Smooth muscle cell (in vitro differentiated cells): ENCODE measurements at regions not wholly inside any gene's neighbourhood (a gene's known extent, or its start where the extent isn't known, plus 50 kb on each side); places are given as distances from the start of the nearest gene placed in this dataset.
"Not testable (repeated sequence)": the region's sequence is repeated elsewhere in the genome, so short reads cannot be mapped to it uniquely, and the experiment has no call there.

ENCODE experiments used
- DNase-seq: peaks from one replicate; lab custom pipeline; 2025; ENCODE audit not compliant: unreplicated experiment; lab: John Stamatoyannopoulos, UW
- H2AFZ ChIP-seq: fragments of 200-600 bp; sonication (generic); 2 replicates; pipeline ENCODE4 v1.6.0; 2016; ENCODE audit warnings: antibody characterized with exemption, low read depth, mild to moderate bottlenecking
- H3F3A ChIP-seq: fragments of 200-600 bp; sonication (generic); 2 replicates; pipeline ENCODE4 v1.6.0; 2017; ENCODE audit warnings: antibody characterized with exemption, low read depth
- H3K27ac ChIP-seq: fragments of 200-600 bp; sonication (generic); 2 replicates; pipeline ENCODE4 v1.5.1; 2016; ENCODE audit warnings: low read depth, mild to moderate bottlenecking
- H3K27me3 ChIP-seq: fragments of 200-600 bp; sonication (generic); 2 replicates; pipeline ENCODE4 v1.6.1; 2016; ENCODE audit warnings: low read depth, mild to moderate bottlenecking
- H3K36me3 ChIP-seq: fragments of 200-600 bp; sonication (generic); 2 replicates; pipeline ENCODE4 v1.5.1; 2016; ENCODE audit warnings: low read depth
- H3K4me1 ChIP-seq: fragments of 200-600 bp; sonication (generic); 2 replicates; pipeline ENCODE4 v1.5.1; 2016; ENCODE audit warnings: low read depth
- H3K4me2 ChIP-seq: fragments of 200-600 bp; sonication (generic); 2 replicates; pipeline ENCODE4 v1.6.0; 2016; ENCODE audit warnings: mild to moderate bottlenecking
- H3K4me3 ChIP-seq: fragments of 200-600 bp; sonication (generic); 2 replicates; pipeline ENCODE4 v1.5.1; 2016; ENCODE audit warnings: mild to moderate bottlenecking
- H3K79me2 ChIP-seq: fragments of 200-600 bp; sonication (generic); 2 replicates; pipeline ENCODE4 v1.6.0; 2016; ENCODE audit warnings: low read depth, mild to moderate bottlenecking
- H3K9ac ChIP-seq: fragments of 200-600 bp; sonication (generic); 2 replicates; pipeline ENCODE4 v1.6.0; 2016; ENCODE audit warnings: low read depth
- H3K9me3 ChIP-seq: fragments of 200-600 bp; sonication (generic); replicated peaks from 2 replicates; pipeline ENCODE4 v1.5.1; 2016; ENCODE audit warnings: low read depth
- H4K20me1 ChIP-seq: fragments of 200-600 bp; sonication (generic); 2 replicates; pipeline ENCODE4 v1.6.0; 2016; ENCODE audit warnings: low read depth
- CTCF ChIP-seq: fragments of 200-600 bp; sonication (generic); IDR thresholded peaks from 2 replicates; pipeline ENCODE4 v1.5.1; 2017; ENCODE audit warnings: borderline replicate concordance, mild to moderate bottlenecking, antibody characterized with exemption; ENCODE audit not compliant: insufficient read depth, poor library complexity, severe bottlenecking
- WGBS: methylation state at CpG from one replicate; pipeline ENCODE4 v1.1.7; 2016; ENCODE audit warnings: low lambda C conversion rate; 5-methylcytosine and 5-hydroxymethylcytosine counted together

GRCh38 chrX:121374471-121374870 lies 327.1 kb downstream of the GLUD2 start:
- TF ChIP-seq CTCF: no peak
- no peak for DNase-seq
- Histone ChIP-seq H3K27me3 (no peaks in the 10 kb centered on the region), H3K9ac (no peak overlapping the region), H3K36me3 (no peaks in the 10 kb centered on the region), H3K79me2 (no peaks in the 10 kb centered on the region), H3K4me1 (no peaks in the 10 kb centered on the region), H2AFZ (no peak overlapping the region), H4K20me1 (no peaks in the 10 kb centered on the region), H3F3A (no peaks in the 10 kb centered on the region), H3K9me3 (no peaks in the 10 kb centered on the region), H3K4me2 (no peak overlapping the region), H3K4me3 (no peak overlapping the region), H3K27ac (no peak overlapping the region)
- WGBS: 56% methylated on average over 3 of the region's 3 CpGs

- H3K9ac ChIP-seq, H3F3A ChIP-seq, H3K9me3 ChIP-seq, H3K27ac ChIP-seq, H3K4me3 ChIP-seq, H3K36me3 ChIP-seq, H3K79me2 ChIP-seq, H3K4me1 ChIP-seq, DNase-seq, H4K20me1 ChIP-seq, H3K27me3 ChIP-seq, H2AFZ ChIP-seq, H3K4me2 ChIP-seq: not testable (repeated sequence)
- WGBS: 63% methylated on average over 7 of the region's 7 CpGs
These were observed 334.5 kb downstream of the GLUD2 start for GRCh38 chrX:121381915-121382314.

- H3K4me2 ChIP-seq: no peak overlapping the region
- H3K9ac ChIP-seq: no peak overlapping the region
- no peaks in the 10 kb centered on the region for H3K36me3 ChIP-seq
- no peaks in the 10 kb centered on the region for H3K4me1 ChIP-seq
- H2AFZ ChIP-seq: no peak overlapping the region
- no peaks in the 10 kb centered on the region for H3K9me3 ChIP-seq
- WGBS: 39% methylated on average over 4 of the region's 4 CpGs
- no peaks in the 10 kb centered on the region for H4K20me1 ChIP-seq
- H3K79me2 ChIP-seq: no peaks in the 10 kb centered on the region
- H3K4me3 ChIP-seq: no peak overlapping the region
- no peaks in the 10 kb centered on the region for H3K27me3 ChIP-seq
- no peak for TF ChIP-seq CTCF
- H3K27ac ChIP-seq: no peak overlapping the region
- no peak for DNase-seq
- no peaks in the 10 kb centered on the region for H3F3A ChIP-seq
These were observed 342.7 kb downstream of the GLUD2 start for GRCh38 chrX:121389976-121390714.

- Histone ChIP-seq H4K20me1 (no peaks in the 10 kb centered on the region), H3K36me3 (no peaks in the 10 kb centered on the region), H3K4me3 (no peak overlapping the region), H3K79me2 (no peaks in the 10 kb centered on the region), H3K27ac (no peak overlapping the region), H3K4me2 (no peak overlapping the region), H3F3A (no peaks in the 10 kb centered on the region), H3K9me3 (no peaks in the 10 kb centered on the region), H3K4me1 (no peaks in the 10 kb centered on the region), H3K27me3 (no peaks in the 10 kb centered on the region), H3K9ac (no peak overlapping the region), H2AFZ (no peak overlapping the region)
- TF ChIP-seq CTCF: no peak
- no peak for DNase-seq
- 18% methylated on average over 4 of the region's 4 CpGs for WGBS
These were observed 358.4 kb downstream of the GLUD2 start for GRCh38 chrX:121405826-121406225.
